ENCODE measurements at regions not wholly inside any gene's neighbourhood (a gene's known extent, or its start where the extent isn't known, plus 50 kb on each side); places are given as distances from the start of the nearest gene placed in this dataset.

GRCh38 chr6:112485827-112486212, 138.7 kb downstream of the RFPL4B start:
- no peak overlapping the region for H3K27ac ChIP-seq (ENCODE audit: low read depth)
- TF ChIP-seq EZH2 (IDR thresholded peaks at IDR 0.05; ENCODE audit: low read depth, unreplicated experiment) (no peak), CTCF (conservative IDR thresholded peaks at IDR 0.05; ENCODE audit: low read depth in 2 of 2) (no peak), REST (IDR thresholded peaks at IDR 0.05; ENCODE audit: unreplicated experiment) (no peak), JUNB (IDR thresholded peaks at IDR 0.05; ENCODE audit: unreplicated experiment) (no peak), ETS1 (IDR thresholded peaks at IDR 0.05) (no peak)
- H3K9me3 Mint-ChIP-seq: no peaks in the 10 kb centered on the region
- no peak overlapping the region for H3K27ac Mint-ChIP-seq
- DNase-seq (ENCODE audit: low spot score) (no peak), ATAC-seq (no peak)
- no peak overlapping the region for H3K4me3 Mint-ChIP-seq
- H3K4me2 ChIP-seq: no peak overlapping the region
- H3F3A ChIP-seq (replicated peaks; ENCODE audit: low read depth): no peaks in the 10 kb centered on the region
- H3K4me3 ChIP-seq: no peak overlapping the region
- no peak overlapping the region for H2AFZ ChIP-seq
- no peaks in the 10 kb centered on the region for H3K79me2 ChIP-seq (replicated peaks; ENCODE audit: insufficient read depth)
- no peaks in the 10 kb centered on the region for H3K27me3 ChIP-seq (ENCODE audit: insufficient read depth)
- H4K20me1 ChIP-seq (replicated peaks; ENCODE audit: insufficient read depth): no peaks in the 10 kb centered on the region
- H3K27me3 Mint-ChIP-seq (ENCODE audit: insufficient read depth, low read depth, poor library complexity): no peaks in the 10 kb centered on the region
- H3K9me2 ChIP-seq (ENCODE audit: insufficient read depth): peaks cover 4% of the 10 kb centered on the region; the same call in 1 of the 2 replicates
- no peaks in the 10 kb centered on the region for H3K36me3 ChIP-seq (ENCODE audit: insufficient read depth)
- H3K36me3 Mint-ChIP-seq (ENCODE audit: low read depth): no peaks in the 10 kb centered on the region
- H3K4me1 Mint-ChIP-seq: no peaks in the 10 kb centered on the region
- H3K4me1 ChIP-seq (ENCODE audit: insufficient read depth): no peaks in the 10 kb centered on the region

GRCh38 chr6:112486454-112486853, 139.3 kb downstream of the RFPL4B start:
- no peaks in the 10 kb centered on the region for H3K4me1 Mint-ChIP-seq
- Histone ChIP-seq H3K4me2 (no peak overlapping the region), H3F3A (replicated peaks; ENCODE audit: low read depth) (no peaks in the 10 kb centered on the region), H4K20me1 (replicated peaks; ENCODE audit: insufficient read depth) (no peaks in the 10 kb centered on the region), H3K79me2 (replicated peaks; ENCODE audit: insufficient read depth) (no peaks in the 10 kb centered on the region), H3K4me1 (ENCODE audit: insufficient read depth) (no peaks in the 10 kb centered on the region), H3K9me2 (ENCODE audit: insufficient read depth) (no peaks in the 10 kb centered on the region; the same call in 1 of the 2 replicates), H3K27ac (ENCODE audit: low read depth) (no peak overlapping the region), H3K4me3 (no peak overlapping the region), H3K36me3 (ENCODE audit: insufficient read depth) (no peaks in the 10 kb centered on the region), H2AFZ (no peak overlapping the region), H3K27me3 (ENCODE audit: insufficient read depth) (no peaks in the 10 kb centered on the region)
- no peaks in the 10 kb centered on the region for H3K36me3 Mint-ChIP-seq (ENCODE audit: low read depth)
- TF ChIP-seq NANOG (IDR thresholded peaks at IDR 0.05; ENCODE audit: borderline replicate concordance) (no peak), ZNF331 (CRISPR knock-in tag; IDR thresholded peaks at IDR 0.05; ENCODE audit: low read depth) (no peak), CREB1 (CRISPR knock-in tag; IDR thresholded peaks at IDR 0.05; ENCODE audit: low read depth) (no peak), REST (IDR thresholded peaks at IDR 0.05; ENCODE audit: unreplicated experiment) (no peak)
- H3K27me3 Mint-ChIP-seq (ENCODE audit: insufficient read depth, low read depth, poor library complexity): no peaks in the 10 kb centered on the region
- H3K4me3 Mint-ChIP-seq: no peak overlapping the region
- no peaks in the 10 kb centered on the region for H3K9me3 Mint-ChIP-seq
- ATAC-seq (no peak), DNase-seq (ENCODE audit: low spot score) (no peak)
- H3K27ac Mint-ChIP-seq: no peak overlapping the region
